GM21737 (cell line): ENCODE measurements at regions not wholly inside any gene's neighbourhood (a gene's known extent, or its start where the extent isn't known, plus 50 kb on each side); places are given as distances from the start of the nearest gene placed in this dataset.

Experiments used
- ATAC-seq: cut with Tn5 transposase; IDR thresholded peaks from one replicate; pipeline ENCODE4 v1.9.1; 2021; ENCODE audit warnings: mild to moderate bottlenecking, moderate library complexity; ENCODE audit not compliant: unreplicated experiment

GRCh38 chr4:123913598-123913997, 517.0 kb downstream of the SPRY1 start:
- ATAC-seq, result no peak

DNA sequence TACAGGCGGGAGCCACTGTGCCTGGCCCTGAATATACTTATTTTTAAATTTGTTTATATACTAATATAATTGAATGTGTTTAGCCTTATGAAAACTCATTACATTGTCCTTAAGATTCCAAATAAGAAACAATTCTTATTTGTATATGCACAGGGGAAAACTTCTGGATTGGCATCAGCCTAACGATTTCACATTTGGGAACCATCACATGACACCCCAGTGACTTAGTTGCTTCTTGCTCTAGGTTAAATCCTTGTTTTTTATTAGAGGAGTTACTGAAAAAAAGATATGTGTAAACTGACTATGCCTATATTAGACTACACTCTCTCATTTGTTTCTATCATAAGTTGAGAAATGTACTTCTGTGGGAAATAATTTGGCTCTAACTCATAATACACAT, 520.2 kb downstream of the SPRY1 start:
- ATAC-seq, result no peak

DNA sequence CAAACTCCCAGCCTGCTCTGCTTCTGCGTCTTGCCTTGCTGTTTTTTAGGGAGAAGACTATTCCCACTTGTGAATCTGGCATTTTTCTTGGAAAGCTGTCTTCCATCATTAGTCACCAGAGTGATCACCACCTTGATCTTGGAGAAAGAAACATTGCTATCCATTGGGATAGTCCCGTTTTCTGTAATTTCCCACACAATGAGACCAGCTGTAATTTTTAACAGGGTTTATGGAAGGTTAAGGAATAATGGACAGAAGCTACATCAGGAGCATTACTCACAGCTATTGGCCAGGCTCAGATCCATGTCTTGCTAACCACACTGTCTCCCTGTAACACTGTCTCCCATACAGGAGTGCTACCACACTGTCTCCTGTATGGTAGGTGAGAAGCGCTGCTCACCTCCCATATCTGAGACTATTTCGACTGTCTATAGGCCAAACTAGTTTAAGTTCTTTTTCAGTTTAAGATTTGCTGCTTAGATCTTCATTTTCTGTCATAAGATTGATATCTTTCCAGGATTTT, 523.0 kb downstream of the SPRY1 start:
- ATAC-seq, result no peak

DNA sequence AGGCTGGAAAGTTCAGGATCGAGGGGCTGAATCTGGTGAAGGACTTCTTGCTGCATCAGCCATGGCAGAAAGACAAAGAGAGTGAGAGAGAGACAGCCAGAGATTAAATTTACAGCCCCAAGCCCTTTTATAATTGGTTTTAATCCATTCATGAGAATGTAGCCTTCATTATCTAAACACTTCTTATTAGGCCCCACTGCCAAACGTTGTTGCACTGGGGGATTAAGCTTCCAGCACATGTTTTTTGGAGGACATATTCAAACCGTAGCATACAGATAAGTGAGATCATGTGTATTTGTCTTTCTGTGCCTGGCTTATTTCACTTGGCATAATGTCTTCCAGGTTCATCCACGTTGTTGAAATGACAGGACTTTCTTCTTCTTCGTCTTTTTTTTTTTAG, 524.7 kb downstream of the SPRY1 start:
- no peak for ATAC-seq

DNA sequence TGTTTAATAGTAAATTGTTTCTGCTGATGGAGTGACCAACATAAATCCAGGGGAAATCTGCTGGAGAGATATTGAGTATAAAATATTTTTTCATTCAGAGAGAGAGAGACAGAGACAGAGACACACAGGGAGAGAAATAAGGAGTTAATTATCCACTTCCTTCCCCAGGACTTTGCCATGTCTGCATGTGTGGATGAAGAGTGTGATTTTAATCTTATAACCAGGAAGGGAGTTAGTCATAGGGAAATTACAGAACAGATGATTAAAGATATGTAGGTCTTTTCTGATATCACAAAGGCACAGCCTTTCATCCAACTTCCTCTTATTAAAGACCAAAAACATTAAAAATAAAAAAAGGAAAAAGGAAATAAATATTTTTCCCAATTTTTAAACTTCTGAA, 526.3 kb downstream of the SPRY1 start:
- ATAC-seq, result no peak

DNA sequence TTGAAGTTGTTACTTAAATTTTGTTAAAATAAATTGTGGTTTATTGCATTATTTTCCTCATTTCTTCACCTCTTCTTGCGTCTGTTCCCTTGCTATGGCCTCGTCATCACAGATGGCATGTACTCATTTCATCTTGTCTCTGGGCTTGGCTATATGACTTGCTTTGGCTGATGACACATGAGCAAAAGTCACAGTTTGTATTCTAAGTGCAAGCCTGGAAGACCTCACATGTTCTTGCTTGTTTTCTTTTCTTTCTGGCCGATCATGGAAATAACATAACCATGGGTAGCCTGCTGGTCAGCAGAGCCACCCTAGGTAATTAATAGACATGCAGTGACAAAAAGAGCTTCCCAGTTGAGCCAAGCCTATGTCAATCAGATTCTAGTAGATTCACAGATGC, 527.9 kb downstream of the SPRY1 start:
- no peak for ATAC-seq

- no peak for ATAC-seq
These were observed 533.0 kb downstream of the SPRY1 start for GRCh38 chr4:123929565-123929964.

- ATAC-seq, result no peak
These were observed 534.4 kb downstream of the SPRY1 start for GRCh38 chr4:123930996-123931395.

GRCh38 chr4:123934096-123934495, 537.5 kb downstream of the SPRY1 start:
- ATAC-seq, result no peak

- ATAC-seq, result no peak
These were observed 540.0 kb downstream of the SPRY1 start for GRCh38 chr4:123936621-123937043.

GRCh38 chr4:123937581-123937980, 541.0 kb downstream of the SPRY1 start:
- no peak for ATAC-seq

- ATAC-seq, result no peak
These were observed 543.0 kb downstream of the SPRY1 start for GRCh38 chr4:123939621-123940020.

DNA sequence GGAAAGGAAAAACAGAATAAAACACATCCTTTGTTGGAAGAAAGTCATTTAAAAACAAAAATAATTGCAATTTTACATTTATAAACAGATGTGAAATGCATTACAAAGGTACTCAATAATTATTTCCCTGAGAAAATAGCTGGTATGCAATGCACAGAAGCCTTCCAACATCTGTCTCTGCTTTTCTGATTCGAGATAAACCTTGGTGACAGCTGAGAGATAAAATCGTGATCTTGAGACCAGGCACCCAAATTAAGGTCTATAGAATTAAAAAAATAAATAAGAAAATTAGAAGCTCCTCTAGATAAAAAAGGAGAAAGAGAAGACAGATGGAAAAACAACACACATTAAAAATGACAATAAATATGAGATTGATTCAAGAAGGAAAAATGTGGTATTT, 544.0 kb downstream of the SPRY1 start:
- ATAC-seq, result no peak

- ATAC-seq, result no peak
These were observed 544.7 kb downstream of the SPRY1 start for GRCh38 chr4:123941306-123941705.

DNA sequence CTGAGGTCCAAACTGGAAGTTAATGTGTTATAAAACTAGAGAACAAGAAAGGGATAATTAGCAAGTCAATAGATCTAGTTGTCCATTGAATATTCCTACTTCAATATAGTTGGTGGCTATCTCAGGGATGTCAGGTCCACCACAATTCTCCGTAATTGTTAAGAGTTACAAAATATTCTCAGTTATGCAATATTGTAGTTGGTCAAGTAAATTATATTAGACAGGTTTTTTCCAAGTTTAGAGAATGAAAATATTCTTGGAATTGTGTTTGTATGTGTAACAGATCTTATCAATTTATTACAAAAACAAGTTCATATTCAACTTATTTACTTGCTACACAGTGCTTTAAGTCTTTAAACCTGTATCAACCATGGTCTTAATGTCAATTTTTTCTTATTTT, 547.4 kb downstream of the SPRY1 start:
- ATAC-seq, result no peak

- no peak for ATAC-seq
These were observed 548.7 kb downstream of the SPRY1 start for GRCh38 chr4:123945301-123945700.

DNA sequence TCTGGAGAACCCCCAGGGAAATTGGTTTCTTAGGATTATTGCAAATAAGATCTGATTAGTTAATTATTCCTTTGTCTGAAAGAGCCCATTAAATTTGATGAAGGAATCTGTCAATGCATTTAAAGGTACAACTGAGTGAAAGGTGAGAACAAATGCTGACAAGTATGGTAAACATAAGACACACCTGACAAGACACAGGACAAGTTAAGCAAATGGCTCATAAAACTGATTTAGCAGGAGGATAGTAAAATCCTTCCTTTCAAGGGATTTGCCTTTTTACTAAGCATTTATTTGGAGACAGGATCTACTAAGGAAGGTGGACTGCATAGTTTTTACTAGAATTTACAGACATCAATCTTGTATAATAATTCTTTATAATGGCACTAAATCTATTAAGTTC, 553.9 kb downstream of the SPRY1 start:
- ATAC-seq, result no peak

- no peak for ATAC-seq
These were observed 556.1 kb downstream of the SPRY1 start for GRCh38 chr4:123952530-123953274.

GRCh38 chr4:123953566-123953965, 557.0 kb downstream of the SPRY1 start:
- ATAC-seq, result no peak

DNA sequence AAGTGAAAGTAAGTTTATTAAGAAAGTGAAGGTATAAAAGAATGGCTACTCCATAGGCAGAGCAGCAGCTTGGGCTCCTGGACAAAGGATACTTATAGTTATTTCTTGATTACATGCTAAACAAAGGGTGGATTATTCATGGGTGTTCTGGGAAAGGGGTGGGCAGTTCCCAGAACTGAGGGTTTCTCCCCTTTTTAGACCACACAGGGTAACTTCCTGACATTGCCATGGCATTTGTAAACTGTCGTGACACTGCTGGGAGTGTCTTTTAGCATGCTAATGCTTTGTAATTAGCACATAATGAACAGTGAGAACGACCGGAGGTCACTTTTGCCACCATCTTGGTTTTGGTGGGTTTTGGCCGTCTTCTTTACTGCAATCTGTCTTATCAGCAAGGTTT, 557.6 kb downstream of the SPRY1 start:
- no peak for ATAC-seq

GRCh38 chr4:123955167-123955800, 558.7 kb downstream of the SPRY1 start:
- ATAC-seq, result no peak

DNA sequence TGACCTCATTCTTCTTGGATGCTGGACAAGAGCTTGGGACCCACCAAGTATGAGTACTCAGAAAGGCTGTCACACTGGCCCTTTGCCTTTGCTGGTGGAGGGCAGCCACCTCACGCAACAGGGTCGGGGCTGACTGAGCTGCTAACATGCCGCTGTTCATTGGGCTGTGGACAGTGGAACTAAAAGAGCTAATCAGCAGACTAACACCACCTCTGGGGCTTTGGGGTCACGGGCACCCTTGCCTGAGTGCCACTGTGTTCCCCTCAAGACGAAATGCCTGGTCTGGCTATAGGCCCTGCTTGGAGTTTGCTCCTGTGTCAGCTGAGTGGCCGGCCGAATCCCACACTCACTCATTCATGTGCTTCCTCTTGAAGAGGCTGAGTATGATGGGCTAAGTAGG, 559.6 kb downstream of the SPRY1 start:
- ATAC-seq, result no peak
